OCI-LY3 (cell line): ENCODE measurements at regions not wholly inside any gene's neighbourhood (a gene's known extent, or its start where the extent isn't known, plus 50 kb on each side); places are given as distances from the start of the nearest gene placed in this dataset.

ENCODE experiments used
- H2AFZ ChIP-seq: fragments of 200-600, 300-600 bp; shearing (Covaris generic); 2 replicates; pipeline ENCODE4 v1.6.0; 2014; ENCODE audit warnings: antibody characterized with exemption, low read depth, low read length
- H3K27ac ChIP-seq: fragments of 200-600, 300-600 bp; sonication (generic); 2 replicates; pipeline ENCODE4 v1.5.1; 2014; ENCODE audit warnings: mild to moderate bottlenecking, low read length, moderate library complexity, mixed read lengths
- H3K27me3 ChIP-seq: fragments of 200-600, 300-600 bp; sonication (generic); 2 replicates; pipeline ENCODE4 v1.6.1; 2014; ENCODE audit warnings: low read depth, low read length, mixed read lengths
- H3K36me3 ChIP-seq: fragments of 200-600, 300-600 bp; sonication (generic); replicated peaks from 2 replicates; pipeline ENCODE3; 2014; ENCODE audit warnings: low read depth, low read length, mixed read lengths
- H3K4me1 ChIP-seq: fragments of 300-600, 200-600 bp; sonication (generic); 2 replicates; pipeline ENCODE4 v1.6.1; 2014; ENCODE audit warnings: low read length, mixed read lengths
- H3K4me2 ChIP-seq: fragments of 200-600, 300-600 bp; sonication (generic); 2 replicates; pipeline ENCODE4 v1.6.1; 2014; ENCODE audit warnings: low read length, mixed read lengths
- H3K4me3 ChIP-seq: fragments of 300-600, 200-600 bp; sonication (generic); 2 replicates; pipeline ENCODE4 v1.5.1; 2014; ENCODE audit warnings: antibody characterized with exemption, mild to moderate bottlenecking, low read length, moderate library complexity
- H3K79me2 ChIP-seq: fragments of 300-600, 200-600 bp; shearing (Covaris generic); 2 replicates; pipeline ENCODE4 v1.6.1; 2014; ENCODE audit warnings: mild to moderate bottlenecking, low read length, mixed read lengths
- H3K9ac ChIP-seq: fragments of 300-600, 200-600 bp; shearing (Covaris generic); 2 replicates; pipeline ENCODE4 v1.6.0; 2014; ENCODE audit warnings: mild to moderate bottlenecking, low read length, moderate library complexity
- H3K9me3 ChIP-seq: fragments of 200-600, 300-600 bp; shearing (Covaris generic); 2 replicates; pipeline ENCODE4 v1.6.1; 2014; ENCODE audit warnings: low read length, mixed read lengths; ENCODE audit not compliant: insufficient read depth
- H4K20me1 ChIP-seq: fragments of 200-600, 300-600 bp; sonication (generic); 2 replicates; pipeline ENCODE4 v1.6.1; 2016; ENCODE audit warnings: low read length, mixed read lengths; ENCODE audit not compliant: insufficient read depth
- CTCF ChIP-seq: fragments of 200-600, 300-600 bp; sonication (generic); IDR thresholded peaks from 2 replicates; pipeline ENCODE4 v1.5.1; 2014; ENCODE audit warnings: antibody characterized with exemption, low read length, low read depth
- EZH2phosphoT487 ChIP-seq: fragments of 200-600 bp; shearing (Covaris generic); IDR thresholded peaks from 2 replicates; pipeline ENCODE4 v1.6.1; 2018; ENCODE audit warnings: antibody characterized with exemption, mixed run types, low read depth

- no peaks in the 10 kb centered on the region for H4K20me1 ChIP-seq
- H2AFZ ChIP-seq, result no peak overlapping the region
- no peak overlapping the region for H3K27ac ChIP-seq
- H3K36me3 ChIP-seq, result no peaks in the 10 kb centered on the region
- TF ChIP-seq EZH2phosphoT487 (no peak), CTCF (no peak)
- no peaks in the 10 kb centered on the region for H3K4me1 ChIP-seq
- H3K27me3 ChIP-seq, result no peaks in the 10 kb centered on the region
- no peak overlapping the region for H3K4me2 ChIP-seq
- no peak overlapping the region for H3K9ac ChIP-seq
- no peaks in the 10 kb centered on the region for H3K9me3 ChIP-seq
- H3K4me3 ChIP-seq, result no peak overlapping the region
- no peaks in the 10 kb centered on the region for H3K79me2 ChIP-seq
These were observed 64.0 kb upstream of the CHRM3 start for GRCh38 chr1:239322369-239322768.

GRCh38 chr1:239321877-239322276 is 64.5 kb upstream of the CHRM3 start:
- no peak overlapping the region for H3K4me3 ChIP-seq
- H3K79me2 ChIP-seq, result no peaks in the 10 kb centered on the region
- no peak overlapping the region for H3K27ac ChIP-seq
- H3K9ac ChIP-seq, result no peak overlapping the region
- no peaks in the 10 kb centered on the region for H3K36me3 ChIP-seq
- H3K27me3 ChIP-seq, result no peaks in the 10 kb centered on the region
- H2AFZ ChIP-seq, result no peak overlapping the region
- no peaks in the 10 kb centered on the region for H4K20me1 ChIP-seq
- TF ChIP-seq CTCF (no peak), EZH2phosphoT487 (no peak)
- no peaks in the 10 kb centered on the region for H3K4me1 ChIP-seq
- no peak overlapping the region for H3K4me2 ChIP-seq
- no peaks in the 10 kb centered on the region for H3K9me3 ChIP-seq

GRCh38 chr1:239317948-239318347 is 68.4 kb upstream of the CHRM3 start:
- Histone ChIP-seq H3K79me2 (no peaks in the 10 kb centered on the region), H3K36me3 (no peaks in the 10 kb centered on the region), H3K4me3 (no peak overlapping the region), H4K20me1 (no peaks in the 10 kb centered on the region), H3K27ac (no peak overlapping the region), H3K4me2 (no peak overlapping the region), H3K4me1 (no peaks in the 10 kb centered on the region), H3K9me3 (no peaks in the 10 kb centered on the region), H3K27me3 (no peaks in the 10 kb centered on the region), H2AFZ (no peak overlapping the region), H3K9ac (no peak overlapping the region)
- TF ChIP-seq CTCF (no peak), EZH2phosphoT487 (no peak)

GRCh38 chr1:239315631-239316217 is 70.6 kb upstream of the CHRM3 start:
- Histone ChIP-seq H3K4me1 (no peaks in the 10 kb centered on the region), H3K27me3 (no peaks in the 10 kb centered on the region), H3K4me3 (no peak overlapping the region), H3K36me3 (no peaks in the 10 kb centered on the region), H3K79me2 (no peaks in the 10 kb centered on the region), H2AFZ (no peak overlapping the region), H3K27ac (no peak overlapping the region), H3K9ac (no peak overlapping the region), H3K9me3 (no peaks in the 10 kb centered on the region), H3K4me2 (no peak overlapping the region), H4K20me1 (no peaks in the 10 kb centered on the region)
- TF ChIP-seq EZH2phosphoT487 (no peak), CTCF (no peak)
